ENCODE measurements at regions not wholly inside any gene's neighbourhood (a gene's known extent, or its start where the extent isn't known, plus 50 kb on each side); places are given as distances from the start of the nearest gene placed in this dataset.

- ChIA-PET CTCF (interaction anchor here (0.6 kb wide), 1 partner anchor 1300 kb away, joined by 3 read pairs; no protein-coding TSS in a partner anchor), POLR2A (no interaction called here)
- DNase-seq, result no peak
- H3K4me3 Mint-ChIP-seq, result no peak overlapping the region
- H3K27me3 Mint-ChIP-seq, result peaks cover 9% of the 10 kb centered on the region
- H3K36me3 Mint-ChIP-seq (ENCODE audit: low read depth), result no peaks in the 10 kb centered on the region
- H3K4me1 Mint-ChIP-seq, result no peaks in the 10 kb centered on the region
- H3K9me3 Mint-ChIP-seq, result no peaks in the 10 kb centered on the region
- H3K27ac Mint-ChIP-seq, result no peak overlapping the region
Observed at GRCh38 chr4:183763990-183764754, 105.1 kb downstream of the TRAPPC11 start.

- ChIA-PET POLR2A (no interaction called here), CTCF (no interaction called here)
- Mint-ChIP-seq H3K4me1 (no peaks in the 10 kb centered on the region), H3K36me3 (ENCODE audit: low read depth) (no peaks in the 10 kb centered on the region), H3K4me3 (no peak overlapping the region), H3K27ac (no peak overlapping the region), H3K27me3 (peaks cover 9% of the 10 kb centered on the region), H3K9me3 (no peaks in the 10 kb centered on the region)
- DNase-seq, result no peak
Observed at GRCh38 chr4:183765251-183765911, 106.3 kb downstream of the TRAPPC11 start.

- Mint-ChIP-seq H3K4me3 (no peak overlapping the region), H3K27ac (no peak overlapping the region), H3K4me1 (no peaks in the 10 kb centered on the region), H3K9me3 (no peaks in the 10 kb centered on the region), H3K27me3 (peaks cover 9% of the 10 kb centered on the region), H3K36me3 (ENCODE audit: low read depth) (no peaks in the 10 kb centered on the region)
- no peak for DNase-seq
- CTCF ChIA-PET, result no interaction called here
- POLR2A ChIA-PET, result no interaction called here
Observed at GRCh38 chr4:183766140-183766539, 107.0 kb downstream of the TRAPPC11 start.

GRCh38 chr4:183770906-183771305 lies 111.8 kb downstream of the TRAPPC11 start:
- no peaks in the 10 kb centered on the region for H3K9me3 Mint-ChIP-seq
- H3K4me3 Mint-ChIP-seq, result no peak overlapping the region
- POLR2A ChIA-PET, result no interaction called here
- H3K36me3 Mint-ChIP-seq (ENCODE audit: low read depth), result no peaks in the 10 kb centered on the region
- CTCF ChIA-PET, result no interaction called here
- H3K27me3 Mint-ChIP-seq, result peaks cover 2% of the 10 kb centered on the region
- no peak for DNase-seq
- no peak overlapping the region for H3K27ac Mint-ChIP-seq
- no peaks in the 10 kb centered on the region for H3K4me1 Mint-ChIP-seq

- no peak overlapping the region for H3K27ac Mint-ChIP-seq
- H3K4me3 Mint-ChIP-seq, result no peak overlapping the region
- H3K9me3 Mint-ChIP-seq, result no peaks in the 10 kb centered on the region
- CTCF ChIA-PET, result no interaction called here
- no peaks in the 10 kb centered on the region for H3K36me3 Mint-ChIP-seq (ENCODE audit: low read depth)
- DNase-seq, result no peak
- POLR2A ChIA-PET, result no interaction called here
- no peaks in the 10 kb centered on the region for H3K4me1 Mint-ChIP-seq
- H3K27me3 Mint-ChIP-seq, result no peaks in the 10 kb centered on the region
Observed at GRCh38 chr4:183772361-183772760, 113.3 kb downstream of the TRAPPC11 start.

- no peaks in the 10 kb centered on the region for H3K4me1 Mint-ChIP-seq
- DNase-seq, result no peak
- POLR2A ChIA-PET, result no interaction called here
- H3K36me3 Mint-ChIP-seq (ENCODE audit: low read depth), result no peaks in the 10 kb centered on the region
- H3K4me3 Mint-ChIP-seq, result no peak overlapping the region
- peaks cover 2% of the 10 kb centered on the region for H3K27me3 Mint-ChIP-seq
- CTCF ChIA-PET, result no interaction called here
- H3K27ac Mint-ChIP-seq, result no peak overlapping the region
- H3K9me3 Mint-ChIP-seq, result no peaks in the 10 kb centered on the region
Observed at GRCh38 chr4:183773790-183774189, 114.7 kb downstream of the TRAPPC11 start.

- Mint-ChIP-seq H3K27me3 (peaks cover 21% of the 10 kb centered on the region), H3K4me1 (no peaks in the 10 kb centered on the region), H3K4me3 (no peak overlapping the region), H3K36me3 (ENCODE audit: low read depth) (no peaks in the 10 kb centered on the region), H3K27ac (no peak overlapping the region), H3K9me3 (no peaks in the 10 kb centered on the region)
- DNase-seq, result no peak
- POLR2A ChIA-PET, result no interaction called here
- CTCF ChIA-PET, result no interaction called here
Observed at GRCh38 chr4:183783306-183783705, 121.8 kb upstream of the STOX2 start.

GRCh38 chr4:183783991-183784553 lies 121.0 kb upstream of the STOX2 start:
- Mint-ChIP-seq H3K36me3 (ENCODE audit: low read depth) (no peaks in the 10 kb centered on the region), H3K9me3 (no peaks in the 10 kb centered on the region), H3K4me3 (no peak overlapping the region), H3K27ac (no peak overlapping the region), H3K27me3 (peaks cover 19% of the 10 kb centered on the region), H3K4me1 (no peaks in the 10 kb centered on the region)
- ChIA-PET POLR2A (no interaction called here), CTCF (interaction anchor here (0.8 kb wide), 1 partner anchor 392 kb away, joined by 3 read pairs; no protein-coding TSS in a partner anchor)
- DNase-seq, result no peak

- CTCF ChIA-PET, result no interaction called here
- Mint-ChIP-seq H3K9me3 (peaks cover 7% of the 10 kb centered on the region), H3K4me1 (no peaks in the 10 kb centered on the region), H3K36me3 (ENCODE audit: low read depth) (no peaks in the 10 kb centered on the region), H3K4me3 (no peak overlapping the region), H3K27me3 (peaks cover 34% of the 10 kb centered on the region), H3K27ac (no peak overlapping the region)
- no peak for DNase-seq
- POLR2A ChIA-PET, result no interaction called here
Observed at GRCh38 chr4:183788308-183788905, 116.7 kb upstream of the STOX2 start.

- CTCF ChIA-PET, result no interaction called here
- POLR2A ChIA-PET, result no interaction called here
- no peak overlapping the region for H3K4me3 Mint-ChIP-seq
Observed at GRCh38 chr4:183789657-183790056, 115.5 kb upstream of the STOX2 start.

GRCh38 chr4:183790661-183791060 lies 114.4 kb upstream of the STOX2 start:
- no peak overlapping the region for H3K4me3 Mint-ChIP-seq
- H3K4me1 Mint-ChIP-seq, result no peaks in the 10 kb centered on the region
- H3K27me3 Mint-ChIP-seq, result peaks cover 48% of the 10 kb centered on the region
- ChIA-PET CTCF (no interaction called here), POLR2A (no interaction called here)
- H3K27ac Mint-ChIP-seq, result no peak overlapping the region
- no peaks in the 10 kb centered on the region for H3K36me3 Mint-ChIP-seq (ENCODE audit: low read depth)
- DNase-seq, result no peak
- H3K9me3 Mint-ChIP-seq, result peaks cover 13% of the 10 kb centered on the region

More at GRCh38 chr4:183789657-183790056, 115.5 kb upstream of the STOX2 start:
- H3K27me3 Mint-ChIP-seq, result peaks cover 40% of the 10 kb centered on the region
- DNase-seq, result no peak
- H3K9me3 Mint-ChIP-seq, result peaks cover 11% of the 10 kb centered on the region
- H3K4me1 Mint-ChIP-seq, result no peaks in the 10 kb centered on the region
- H3K27ac Mint-ChIP-seq, result no peak overlapping the region
- H3K36me3 Mint-ChIP-seq (ENCODE audit: low read depth), result no peaks in the 10 kb centered on the region

- no peaks in the 10 kb centered on the region for H3K36me3 Mint-ChIP-seq (ENCODE audit: low read depth)
- CTCF ChIA-PET, result no interaction called here
- no peak for DNase-seq
Observed at GRCh38 chr4:183797011-183797444, 108.1 kb upstream of the STOX2 start.

More at GRCh38 chr4:183797011-183797444, 108.1 kb upstream of the STOX2 start:
- POLR2A ChIA-PET, result no interaction called here
- Mint-ChIP-seq H3K27me3 (peaks cover 74% of the 10 kb centered on the region), H3K27ac (no peak overlapping the region), H3K9me3 (peaks cover 9% of the 10 kb centered on the region), H3K4me3 (peak overlapping the region; percentile 37), H3K4me1 (peaks cover 13% of the 10 kb centered on the region)

Measured in activated CD4-positive, alpha-beta T cell treated with anti-CD3 and anti-CD28 coated beads, Interleukin-2, amount 10 ng/mL, durations not matched to agents 7 days and 5 days (primary cell).